ENCODE measurements at regions not wholly inside any gene's neighbourhood (a gene's known extent, or its start where the extent isn't known, plus 50 kb on each side); places are given as distances from the start of the nearest gene placed in this dataset.
"Not testable (repeated sequence)": the region's sequence is repeated elsewhere in the genome, so short reads cannot be mapped to it uniquely, and the experiment has no call there.

- no peak for DNase-seq (ENCODE audit: extremely low read depth, low read depth)
- TF ChIP-seq CTCF (IDR thresholded peaks at IDR 0.05; ENCODE audit: low read depth, low read length, missing control alignments), result no peak
- no peak overlapping the region for H3K4me3 ChIP-seq (replicated peaks; ENCODE audit: low read depth, low read length)
Observed at GRCh38 chr5:14028188-14028587, 83.7 kb upstream of the DNAH5 start.

GRCh38 chr5:14025569-14026286 lies 81.2 kb upstream of the DNAH5 start:
- no peak overlapping the region for H3K4me3 ChIP-seq (replicated peaks; ENCODE audit: low read depth, low read length)
- no peak for DNase-seq (ENCODE audit: extremely low read depth, low read depth)
- no peak for TF ChIP-seq CTCF (IDR thresholded peaks at IDR 0.05; ENCODE audit: low read depth, low read length, missing control alignments)

- TF ChIP-seq CTCF (IDR thresholded peaks at IDR 0.05; ENCODE audit: low read depth, low read length, missing control alignments), result no peak
- DNase-seq (ENCODE audit: extremely low read depth, low read depth), result no peak
- H3K4me3 ChIP-seq (replicated peaks; ENCODE audit: low read depth, low read length), result no peak overlapping the region
Observed at GRCh38 chr5:14022971-14023370, 78.5 kb upstream of the DNAH5 start.

GRCh38 chr5:14020944-14021343 lies 76.5 kb upstream of the DNAH5 start:
- DNase-seq (ENCODE audit: extremely low read depth, low read depth); H3K4me3 ChIP-seq (replicated peaks; ENCODE audit: low read depth, low read length): not testable (repeated sequence)

GRCh38 chr5:14019768-14020290 lies 75.3 kb upstream of the DNAH5 start:
- DNase-seq (ENCODE audit: extremely low read depth, low read depth), result no peak
- no peak for TF ChIP-seq CTCF (IDR thresholded peaks at IDR 0.05; ENCODE audit: low read depth, low read length, missing control alignments)
- no peak overlapping the region for H3K4me3 ChIP-seq (replicated peaks; ENCODE audit: low read depth, low read length)

GRCh38 chr5:14017904-14018303 lies 73.4 kb upstream of the DNAH5 start:
- TF ChIP-seq CTCF (IDR thresholded peaks at IDR 0.05; ENCODE audit: low read depth, low read length, missing control alignments), result no peak
- no peak for DNase-seq (ENCODE audit: extremely low read depth, low read depth)
- no peak overlapping the region for H3K4me3 ChIP-seq (replicated peaks; ENCODE audit: low read depth, low read length)

- no peak for TF ChIP-seq CTCF (IDR thresholded peaks at IDR 0.05; ENCODE audit: low read depth, low read length, missing control alignments)
- no peak for DNase-seq (ENCODE audit: extremely low read depth, low read depth)
- H3K4me3 ChIP-seq (replicated peaks; ENCODE audit: low read depth, low read length), result no peak overlapping the region
Observed at GRCh38 chr5:14016549-14016948, 72.1 kb upstream of the DNAH5 start.
